HG03457 (cell line): ENCODE measurements at regions not wholly inside any gene's neighbourhood (a gene's known extent, or its start where the extent isn't known, plus 50 kb on each side); places are given as distances from the start of the nearest gene placed in this dataset.
"Not testable (repeated sequence)": the region's sequence is repeated elsewhere in the genome, so short reads cannot be mapped to it uniquely, and the experiment has no call there.

Experiments
- ATAC-seq: cut with Tn5 transposase; IDR thresholded peaks from one replicate; pipeline ENCODE4 v1.9.1; 2021; ENCODE audit warnings: moderate number of reproducible peaks; ENCODE audit not compliant: unreplicated experiment

DNA sequence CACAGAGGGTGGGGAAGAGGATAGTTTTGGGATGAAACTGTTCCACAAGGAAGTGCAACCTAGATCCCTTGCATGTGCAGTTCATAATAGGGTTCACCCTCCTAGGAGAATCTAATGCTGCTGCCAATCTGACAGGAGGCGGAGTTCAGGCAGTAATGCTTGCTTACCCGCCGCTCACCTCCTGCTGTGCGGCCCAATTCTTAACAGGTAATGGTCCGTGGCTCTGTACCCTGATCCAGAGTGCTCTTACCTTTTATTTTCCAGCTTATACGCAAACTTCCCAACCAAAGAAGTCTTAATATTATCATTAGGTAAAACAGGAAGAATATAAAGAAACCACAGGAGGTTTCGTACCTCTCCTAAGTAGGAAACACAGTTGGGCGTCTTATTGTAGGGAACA is 82.7 kb upstream of the CD302 start:
- ATAC-seq: no peak

DNA sequence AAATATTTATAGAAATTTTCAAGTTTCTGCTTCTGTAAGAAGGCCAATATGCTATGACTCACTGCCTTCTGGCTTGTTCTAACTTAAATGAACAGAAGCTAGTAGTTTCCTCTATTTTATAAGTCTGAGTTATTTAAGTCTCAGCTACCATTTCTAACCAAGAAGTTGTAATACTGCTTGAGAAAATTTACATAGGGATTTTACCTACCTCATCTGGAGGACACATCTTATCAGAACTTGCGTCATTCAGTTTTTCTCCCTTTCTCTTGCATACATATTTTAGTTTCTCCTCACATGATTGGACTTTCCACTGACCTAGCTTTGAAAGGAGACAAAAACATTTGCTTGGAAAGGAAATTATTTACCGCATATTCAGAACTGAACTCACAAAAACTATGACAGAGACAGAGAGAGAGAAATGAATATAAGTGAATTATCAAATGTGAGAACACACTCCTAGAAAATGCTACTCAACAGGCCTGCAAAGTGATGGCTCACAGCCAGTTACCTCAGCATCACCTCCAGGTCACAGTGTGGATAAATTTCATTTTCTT is 81.1 kb upstream of the CD302 start:
- peak; percentile 61 for ATAC-seq

DNA sequence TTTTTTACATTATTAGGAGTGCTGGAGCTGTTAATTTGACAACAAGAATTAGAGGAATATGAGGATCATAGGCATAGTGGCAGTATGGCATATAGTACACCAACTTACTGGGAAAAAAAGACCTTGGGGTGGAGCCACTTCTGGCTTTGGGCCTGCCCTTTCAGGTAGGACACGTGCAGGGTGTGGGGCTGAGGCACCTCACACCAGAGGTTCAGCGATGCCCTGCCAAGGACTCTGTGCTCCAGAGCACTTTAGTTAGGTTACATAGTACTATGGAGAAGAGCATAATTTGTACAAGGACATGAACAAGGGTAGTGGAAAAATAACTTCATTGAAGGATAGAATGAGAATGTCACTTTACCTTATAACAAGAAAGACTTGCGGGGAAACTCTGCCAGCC is 77.1 kb upstream of the CD302 start:
- no peak for ATAC-seq

DNA sequence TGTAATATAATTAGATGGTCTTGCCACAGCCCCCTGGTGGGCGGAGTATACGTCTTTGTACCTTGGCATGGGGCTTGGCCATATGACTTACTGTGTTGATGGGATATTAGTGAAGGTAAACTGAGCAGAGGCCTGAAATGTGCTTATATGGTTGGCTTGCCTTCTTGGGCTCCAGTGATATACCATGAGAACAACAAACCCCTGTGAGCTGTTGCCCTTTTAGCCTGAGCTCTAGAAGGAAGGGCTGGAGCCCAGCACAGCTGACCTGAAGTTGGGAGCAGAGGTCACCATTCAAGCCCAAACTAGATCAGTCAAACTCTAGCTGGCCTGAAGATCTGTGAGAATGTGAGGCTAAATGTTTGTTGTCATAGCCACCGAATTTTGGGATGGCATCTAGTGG is 75.2 kb upstream of the CD302 start:
- ATAC-seq: no peak

DNA sequence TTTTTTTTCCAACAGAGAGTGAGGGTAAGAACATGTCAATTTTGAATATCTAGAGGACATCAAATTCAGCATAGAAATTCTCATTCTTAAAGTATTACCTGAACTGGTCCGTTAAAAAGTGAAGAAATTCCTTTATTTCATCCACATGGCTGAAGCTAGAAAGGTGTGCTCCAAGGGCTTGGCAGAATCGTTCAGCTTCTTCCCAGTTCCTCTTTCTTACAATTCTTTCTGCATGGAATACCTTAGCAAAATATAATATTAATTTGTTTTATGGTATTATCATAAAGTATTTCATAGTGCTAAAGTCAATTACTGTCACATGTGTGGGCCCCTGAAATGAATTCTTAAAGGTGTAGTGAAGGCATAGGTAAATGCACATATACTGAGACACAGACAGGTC is 74.3 kb upstream of the CD302 start:
- ATAC-seq: no peak

DNA sequence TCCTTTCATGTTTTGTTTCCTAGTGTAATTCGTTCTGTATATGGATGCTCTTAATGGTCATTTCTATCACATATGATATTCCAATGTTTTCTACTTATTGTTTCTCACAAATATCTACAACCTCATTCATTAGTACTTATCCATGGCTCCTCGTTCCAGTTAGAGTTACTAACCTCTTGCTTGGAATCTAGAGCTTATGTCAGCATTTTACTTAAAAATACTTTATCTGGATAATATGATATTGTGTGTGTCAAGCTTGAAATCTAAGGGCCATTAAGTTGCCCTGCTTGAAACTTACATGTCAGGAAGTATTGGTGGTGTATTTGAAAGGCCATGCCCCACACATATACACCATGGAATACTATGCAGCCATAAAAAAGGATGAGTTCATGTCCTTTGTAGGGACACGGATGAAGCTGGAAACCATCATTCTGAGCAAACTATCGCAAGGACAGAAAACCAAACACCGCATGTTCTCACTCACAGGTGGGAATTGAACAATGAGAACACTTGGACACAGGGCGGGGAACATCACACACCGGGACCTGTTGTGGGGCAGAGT is 70.7 kb upstream of the CD302 start:
- ATAC-seq: not testable (repeated sequence)

DNA sequence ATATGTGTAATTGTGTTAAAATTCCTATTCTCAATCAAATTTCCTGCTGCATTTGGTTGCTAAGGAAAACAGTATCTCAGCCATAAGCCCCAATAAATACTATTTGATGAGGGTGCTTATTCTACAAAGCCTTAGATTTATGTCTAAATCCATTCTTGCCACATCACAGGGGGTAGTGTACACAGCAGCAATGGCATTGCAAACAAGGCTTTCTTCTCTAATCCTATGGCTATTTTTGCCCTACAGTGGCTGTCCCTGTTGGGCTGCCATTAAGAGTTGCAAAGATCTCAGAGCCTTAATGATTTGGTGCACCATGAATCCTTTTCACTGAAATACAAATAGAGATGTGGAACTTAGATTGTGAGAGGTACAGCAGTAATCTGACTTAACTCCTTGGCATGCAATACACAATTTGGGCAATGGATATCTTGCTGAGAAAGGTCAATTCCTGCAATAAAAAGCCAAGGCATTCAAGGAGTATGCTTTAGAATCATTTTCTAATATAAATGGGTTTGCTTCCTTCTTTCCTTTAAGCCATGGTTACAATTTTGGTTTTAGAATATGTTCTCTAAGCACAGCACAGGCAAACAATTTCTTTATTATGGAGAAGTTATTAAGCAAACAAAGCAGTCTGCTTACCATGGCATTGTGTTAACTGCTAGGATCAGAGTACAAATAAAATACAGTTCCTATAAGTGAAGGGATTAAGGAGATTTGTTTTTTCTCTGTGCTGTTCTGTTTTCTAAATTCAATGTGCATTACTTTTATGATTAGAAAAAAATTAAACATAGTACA is 69.8 kb upstream of the CD302 start:
- ATAC-seq: no peak

DNA sequence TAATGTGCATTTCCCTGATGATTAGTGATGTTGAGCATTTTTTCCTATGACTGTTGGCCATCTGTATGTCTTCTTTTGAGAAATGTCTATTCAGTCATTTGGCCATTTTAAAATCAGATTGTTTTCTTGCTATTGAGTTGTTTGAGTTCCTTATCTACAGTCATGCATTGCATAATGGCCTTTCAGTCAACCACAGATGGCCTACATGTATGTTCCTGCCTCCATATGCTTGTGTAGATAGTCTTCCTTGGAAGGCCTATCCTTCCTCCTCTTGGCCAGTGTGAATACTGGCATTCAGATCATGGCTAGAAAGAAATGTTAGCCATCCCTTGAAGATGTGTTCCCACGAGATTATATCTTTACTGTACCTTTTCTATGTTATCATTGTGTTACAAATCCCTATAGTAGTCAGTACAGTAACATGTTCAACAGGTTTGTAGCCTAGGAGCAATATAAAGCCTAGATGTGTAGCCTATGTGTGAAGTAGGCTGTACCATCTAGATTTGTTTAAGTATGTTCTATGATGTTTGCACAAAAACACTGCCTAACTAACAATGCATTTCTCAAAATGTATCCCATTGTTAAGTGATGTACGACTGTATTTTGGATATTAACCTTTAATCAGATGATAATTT is 65.6 kb upstream of the CD302 start:
- no peak for ATAC-seq

DNA sequence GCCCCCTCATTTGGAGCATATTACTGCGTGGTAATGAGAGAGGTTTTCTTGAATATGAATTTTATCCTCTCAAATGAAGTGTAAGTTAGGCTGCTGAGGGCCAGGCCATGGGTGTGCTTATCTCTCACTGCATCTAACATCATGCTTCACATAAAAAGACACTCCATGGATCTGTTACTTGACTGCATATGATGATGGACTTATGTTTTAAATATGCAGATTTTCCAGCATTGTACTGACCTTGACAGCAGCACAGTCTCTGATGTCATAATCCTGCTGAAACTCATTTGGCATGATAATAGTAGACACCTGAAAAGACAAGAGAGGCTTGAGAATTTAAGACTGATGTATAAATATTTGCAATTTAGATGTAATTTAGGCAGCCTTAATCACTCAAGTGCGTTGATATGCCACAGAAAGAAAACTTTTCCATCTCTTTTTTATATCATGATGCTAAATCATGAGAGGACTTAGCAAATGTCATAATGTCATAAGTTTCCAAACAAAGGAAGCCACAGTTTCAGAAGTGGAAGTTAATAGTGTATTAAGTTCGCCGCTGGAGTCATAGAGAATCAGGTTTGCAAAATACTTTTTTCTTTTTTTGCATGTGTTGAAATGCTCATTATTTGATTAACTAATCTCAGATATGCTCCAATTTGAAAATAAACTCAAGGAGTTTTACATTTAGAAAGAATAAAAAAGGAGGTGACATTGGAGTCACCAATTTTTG is 62.7 kb upstream of the CD302 start:
- no peak for ATAC-seq

DNA sequence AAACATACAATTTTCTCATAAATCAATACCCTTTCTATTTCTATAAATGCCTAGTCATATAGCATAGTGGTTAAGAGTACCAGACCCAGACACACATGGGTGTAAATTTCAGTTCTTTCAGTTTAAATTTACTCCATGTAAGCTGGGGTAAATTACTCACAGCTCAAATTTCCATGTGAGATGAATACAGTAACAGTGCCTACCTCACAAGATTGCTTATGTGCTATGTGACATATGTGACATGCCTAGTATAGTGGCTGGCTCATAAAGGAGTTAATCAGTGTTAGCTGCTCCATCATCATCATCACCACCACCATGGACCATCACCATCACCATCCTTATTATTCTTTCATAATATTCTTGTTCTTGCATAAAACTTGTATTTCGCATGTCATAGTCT is 61.6 kb upstream of the CD302 start:
- no peak for ATAC-seq

DNA sequence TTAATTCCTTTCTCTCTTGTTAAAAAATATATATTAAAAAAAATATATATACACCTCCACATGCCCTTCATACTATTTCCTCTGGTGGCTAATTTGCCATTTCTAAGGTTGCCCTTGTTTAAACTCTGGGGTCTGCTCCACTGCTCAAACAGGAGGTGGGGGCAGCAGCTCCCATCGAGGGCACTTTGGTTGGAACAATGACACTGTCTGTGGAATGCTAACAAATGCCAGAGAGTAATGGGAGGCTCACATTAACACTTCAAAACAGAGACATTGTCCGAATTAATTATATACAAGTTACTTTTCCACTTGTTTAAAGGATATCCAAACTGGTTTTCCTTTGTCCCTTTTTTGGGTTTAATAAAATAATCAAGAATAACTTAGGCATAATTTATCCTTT is 58.8 kb upstream of the CD302 start:
- no peak for ATAC-seq

DNA sequence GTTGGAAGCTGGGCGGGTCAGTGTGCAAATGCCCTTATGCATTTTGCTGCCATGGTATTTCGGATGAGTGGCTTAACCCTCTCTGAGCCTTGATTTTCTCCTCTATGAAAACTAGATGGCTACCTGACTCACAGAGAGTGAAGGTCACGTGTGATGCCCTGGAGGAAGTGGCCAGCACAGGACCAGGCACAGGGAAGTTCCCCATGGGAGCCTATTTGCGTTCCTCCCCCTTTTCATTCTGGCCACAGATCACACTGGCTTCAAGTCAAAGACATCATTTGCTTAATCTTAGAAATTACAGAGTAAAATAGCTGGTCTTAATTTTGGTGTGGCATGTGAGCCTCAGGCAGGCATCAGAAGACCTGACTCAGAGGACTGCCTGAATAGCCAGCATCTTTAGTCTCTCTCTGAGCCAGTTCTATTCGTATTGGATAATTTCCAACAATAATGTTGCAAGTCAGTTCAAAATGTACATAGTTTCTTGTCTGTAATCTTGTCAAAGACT is 57.6 kb upstream of the CD302 start:
- ATAC-seq: no peak

DNA sequence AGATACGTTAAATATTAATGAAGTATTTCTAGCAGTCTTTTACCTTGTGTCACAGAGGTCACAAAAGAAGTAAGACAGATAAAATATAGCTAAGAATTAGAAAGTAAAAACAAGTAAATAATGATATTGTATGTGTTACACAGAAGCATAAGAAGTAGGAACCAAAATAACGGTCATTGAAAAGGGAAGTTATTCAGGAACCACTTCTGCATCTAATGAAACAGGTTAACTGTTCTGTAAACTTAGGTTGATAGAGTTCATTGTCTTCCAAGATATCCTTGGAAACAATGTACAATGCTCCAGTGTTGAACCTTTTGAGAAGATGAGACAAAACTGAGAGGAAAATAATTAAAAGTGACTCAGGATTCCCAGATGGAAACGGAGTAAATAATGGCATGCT is 57.1 kb upstream of the CD302 start:
- no peak for ATAC-seq

DNA sequence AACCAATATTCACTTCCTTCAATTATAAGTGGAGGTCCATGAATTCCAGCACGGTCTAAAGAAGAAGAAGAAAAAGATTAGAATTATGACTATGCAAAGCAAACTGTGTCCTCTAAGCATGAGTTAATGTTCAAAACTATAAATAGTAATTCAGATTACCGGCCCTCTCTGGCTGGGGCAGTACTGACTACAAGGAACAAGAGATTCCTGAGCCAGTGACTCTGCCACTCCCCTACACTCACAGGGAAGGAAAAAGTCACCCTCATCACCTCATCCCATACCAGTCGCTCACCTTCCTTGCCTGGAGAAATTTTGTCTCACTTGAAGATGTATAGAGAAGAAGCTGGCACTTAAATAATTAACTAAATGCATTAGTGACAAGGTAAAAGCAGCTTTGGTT is 56.5 kb upstream of the CD302 start:
- ATAC-seq: no peak

DNA sequence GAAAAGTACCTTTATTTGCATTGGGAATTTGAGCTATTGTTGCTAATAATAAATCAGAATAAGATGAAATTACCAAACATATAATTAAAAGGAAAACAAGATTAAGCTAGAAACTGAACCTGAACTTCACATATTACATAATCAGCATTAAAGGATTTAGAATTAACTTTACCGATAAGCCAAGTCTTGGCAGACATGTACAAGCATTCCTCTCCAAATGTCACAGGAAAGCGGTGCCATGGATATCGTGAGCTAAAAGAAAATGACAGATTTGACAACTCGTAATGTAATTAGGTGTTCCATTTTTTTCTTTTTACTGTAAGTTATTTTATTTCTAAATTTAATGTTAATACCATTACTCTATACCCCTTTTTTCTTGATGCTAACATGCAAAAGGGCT is 55.1 kb upstream of the CD302 start:
- ATAC-seq: no peak

DNA sequence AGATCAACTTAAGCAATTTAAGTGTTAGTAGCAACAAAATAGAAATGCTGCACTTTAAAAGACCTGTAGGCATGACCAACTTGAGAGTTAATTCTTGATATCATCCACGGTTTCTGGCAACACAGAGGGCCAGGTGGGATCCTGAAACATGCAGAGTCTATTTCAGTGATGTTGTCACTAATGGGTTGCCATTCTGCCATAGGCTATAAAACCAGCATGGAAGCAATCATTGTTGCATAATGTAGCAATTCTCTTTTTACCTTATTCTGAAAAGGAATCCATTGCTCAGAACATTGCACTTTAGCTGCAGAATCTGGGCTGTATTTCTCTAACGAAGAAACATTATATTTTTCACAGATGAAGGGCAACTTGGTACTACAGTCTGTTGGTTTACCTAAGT is 53.9 kb upstream of the CD302 start:
- ATAC-seq: no peak

DNA sequence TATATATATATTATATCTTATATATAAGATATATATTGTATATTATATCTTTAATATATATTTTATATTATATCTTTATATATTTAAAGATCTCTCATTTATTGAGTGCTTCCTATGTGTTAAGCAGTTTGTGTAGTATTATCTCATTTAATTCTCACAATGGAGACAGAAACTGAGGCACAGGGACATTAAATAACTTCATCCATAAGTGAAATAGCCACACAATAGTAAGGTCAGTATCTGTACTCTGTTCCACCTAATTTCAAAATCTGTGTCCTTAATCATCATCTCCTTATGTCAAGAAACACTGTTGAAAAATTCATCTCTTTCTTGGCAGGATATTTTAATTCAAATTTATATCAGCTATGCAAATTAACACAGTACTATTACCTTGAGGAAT is 52.8 kb upstream of the CD302 start:
- ATAC-seq: no peak

DNA sequence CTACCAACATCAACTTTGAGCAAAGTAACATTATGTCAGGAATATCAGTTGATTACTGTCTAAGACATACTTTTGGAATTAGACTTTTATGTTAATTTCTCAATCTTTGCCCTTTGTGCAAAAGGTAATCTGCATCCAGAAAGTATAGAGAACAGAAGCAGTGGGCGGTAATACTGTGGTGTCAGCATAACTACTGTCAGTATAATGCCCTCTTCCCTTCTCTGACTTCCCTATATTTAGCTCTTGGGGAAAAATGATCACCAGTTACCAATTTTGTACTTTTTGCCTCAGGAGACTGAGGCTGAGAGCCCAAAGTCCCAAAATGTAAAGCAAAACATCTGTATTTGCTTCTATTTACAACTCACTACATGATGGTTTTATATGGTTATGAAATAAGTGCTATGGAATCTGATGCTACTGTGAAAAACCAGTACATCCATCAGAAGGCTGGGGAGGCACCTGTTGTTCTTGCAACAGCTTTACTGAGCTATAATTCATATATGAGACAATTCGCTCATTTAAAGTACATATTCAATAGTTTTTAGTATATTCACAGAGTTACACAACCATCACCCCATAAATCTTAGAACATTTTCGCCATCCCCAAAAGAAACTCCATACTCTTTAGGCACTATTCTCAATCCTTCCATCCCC is 51.3 kb upstream of the CD302 start:
- no peak for ATAC-seq
